GM23248 (cell line): ENCODE measurements at regions not wholly inside any gene's neighbourhood (a gene's known extent, or its start where the extent isn't known, plus 50 kb on each side); places are given as distances from the start of the nearest gene placed in this dataset.

Source experiments
- EZH2 ChIP-seq: fragments of 200-600 bp; sonication (generic); IDR thresholded peaks from 2 replicates; pipeline ENCODE4 v1.6.1; 2018; ENCODE audit warnings: antibody characterized with exemption, mild to moderate bottlenecking; ENCODE audit not compliant: insufficient read depth, poor library complexity, severe bottlenecking
- EZH2phosphoT487 ChIP-seq: fragments of 200-600 bp; sonication (generic); IDR thresholded peaks from 2 replicates; pipeline ENCODE4 v1.6.1; 2018; ENCODE audit warnings: antibody characterized with exemption, moderate library complexity, mild to moderate bottlenecking, low read depth; ENCODE audit not compliant: insufficient read depth

DNA sequence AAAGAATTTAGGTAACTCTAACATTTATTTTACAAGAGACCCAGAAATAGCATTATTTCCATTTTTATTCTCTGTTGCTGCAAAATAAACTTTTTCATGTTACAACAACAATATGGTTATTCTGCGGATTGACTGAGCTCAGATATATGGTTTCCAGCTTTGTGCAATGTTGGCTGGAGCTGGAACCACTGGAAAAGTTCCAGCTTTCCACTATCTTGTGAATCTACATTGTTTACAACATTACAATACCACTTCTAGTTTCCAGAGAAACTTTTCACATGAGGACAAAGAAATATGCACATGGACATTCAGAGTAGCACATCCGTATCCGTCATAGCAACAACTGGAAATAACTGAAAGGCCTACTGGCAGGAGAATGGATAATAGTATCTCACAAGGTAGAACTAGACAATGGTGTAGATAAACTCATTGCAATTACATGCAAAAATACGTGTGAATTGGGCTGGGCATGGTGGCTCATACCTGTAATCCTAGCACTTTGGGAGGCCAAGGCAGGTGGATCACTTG lies 436.1 kb upstream of the ADAMTS16 start:
- TF ChIP-seq EZH2phosphoT487, result no peak
- no peak for TF ChIP-seq EZH2
